WTC11 (cell line): ENCODE measurements at regions not wholly inside any gene's neighbourhood (a gene's known extent, or its start where the extent isn't known, plus 50 kb on each side); places are given as distances from the start of the nearest gene placed in this dataset.

Experiments used
- ATAC-seq: fragments of 200-7000 bp; cut with Tn5 transposase; 2 replicates; pipeline ENCODE4 v1.10.0; 2021; ENCODE audit warnings: mild to moderate bottlenecking, moderate library complexity
- CTCF ChIA-PET: fragments of 300-600 bp; sonication (Branson Sonifier 250); formaldehyde crosslinking; loops from one replicate; lab custom pipeline; 2021; ENCODE audit warnings: antibody characterized with exemption; lab: Charles Lee
- POLR2A ChIA-PET: fragments of 350-600 bp; sonication (Branson Sonifier 250); formaldehyde crosslinking; loops from one replicate; lab custom pipeline; 2021; ENCODE audit warnings: antibody characterized with exemption; lab: Charles Lee
- DNase-seq: peaks from one replicate; pipeline ENCODE4 v3.0.0; 2021; ENCODE audit warnings: low spot score
- H3K27ac Mint-ChIP-seq: 2 replicates; pipeline ENCODE4 v1.8.0; 2021; ENCODE audit warnings: mixed read lengths
- H3K27me3 Mint-ChIP-seq: 2 replicates; pipeline ENCODE4 v1.8.0; 2021; ENCODE audit warnings: low read depth, mild to moderate bottlenecking, moderate library complexity, mixed read lengths
- H3K36me3 Mint-ChIP-seq: 2 replicates; pipeline ENCODE4 v1.8.0; 2021; ENCODE audit warnings: mixed read lengths
- H3K4me1 Mint-ChIP-seq: 2 replicates; pipeline ENCODE4 v1.8.0; 2022; ENCODE audit warnings: mixed read lengths
- H3K4me3 Mint-ChIP-seq: 2 replicates; pipeline ENCODE4 v1.8.0; 2021; ENCODE audit warnings: mild to moderate bottlenecking, moderate library complexity, mixed read lengths
- H3K9me3 Mint-ChIP-seq: 2 replicates; pipeline ENCODE4 v1.8.0; 2021; ENCODE audit warnings: mixed read lengths
- AFF4 ChIP-seq: sonication (generic); formaldehyde crosslinking; IDR thresholded peaks from 2 replicates; pipeline ENCODE4 v1.8.1; 2023; ENCODE audit warnings: mild to moderate bottlenecking, missing genetic modification reagents, borderline replicate concordance
- AR ChIP-seq: fragments of 250-450 bp; sonication (Bioruptor Pico); IDR thresholded peaks from 2 replicates; pipeline ENCODE4 v1.9.0; 2021; ENCODE audit warnings: mild to moderate bottlenecking
- ATF1 ChIP-seq: sonication (generic); formaldehyde crosslinking; IDR thresholded peaks from 2 replicates; pipeline ENCODE4 v1.8.1; 2023; ENCODE audit warnings: mild to moderate bottlenecking, moderate library complexity, missing genetic modification reagents
- CDX4 ChIP-seq: fragments of 250-450 bp; sonication (Bioruptor Pico); IDR thresholded peaks from 2 replicates; pipeline ENCODE4 v1.9.0; 2021; ENCODE audit warnings: moderate library complexity, mild to moderate bottlenecking, inconsistent platforms, borderline replicate concordance
- IRF1 ChIP-seq: sonication (generic); formaldehyde crosslinking; IDR thresholded peaks from 2 replicates; pipeline ENCODE4 v1.8.0; 2023; ENCODE audit warnings: missing genetic modification reagents
- MAX ChIP-seq: sonication (generic); formaldehyde crosslinking; IDR thresholded peaks from 2 replicates; pipeline ENCODE4 v1.8.0; 2022; ENCODE audit warnings: mild to moderate bottlenecking, missing genetic modification reagents
- MYBL2 ChIP-seq: sonication (generic); formaldehyde crosslinking; IDR thresholded peaks from 2 replicates; pipeline ENCODE4 v1.8.1; 2023; ENCODE audit warnings: mild to moderate bottlenecking, moderate library complexity, missing genetic modification reagents
- NFATC4 ChIP-seq: fragments of 250-450 bp; sonication (Bioruptor Pico); IDR thresholded peaks from 2 replicates; pipeline ENCODE4 v1.9.0; 2021; ENCODE audit warnings: mild to moderate bottlenecking
- NFE2L1 ChIP-seq: sonication (generic); formaldehyde crosslinking; IDR thresholded peaks from 2 replicates; pipeline ENCODE4 v1.8.1; 2023; ENCODE audit warnings: missing genetic modification reagents
- NR1H2 ChIP-seq: sonication (generic); formaldehyde crosslinking; IDR thresholded peaks from 2 replicates; pipeline ENCODE4 v1.9.0; 2021; ENCODE audit warnings: mild to moderate bottlenecking, moderate library complexity, missing genetic modification reagents
- NR3C1 ChIP-seq: sonication (generic); formaldehyde crosslinking; conservative IDR thresholded peaks from 2 replicates; pipeline ENCODE4 v1.8.1; 2023; ENCODE audit warnings: low read depth, mild to moderate bottlenecking, missing genetic modification reagents
- PRDM15 ChIP-seq: sonication (generic); formaldehyde crosslinking; IDR thresholded peaks from 2 replicates; pipeline ENCODE4 v1.8.0; 2022; ENCODE audit warnings: missing genetic modification reagents
- PRRX2 ChIP-seq: fragments of 250-450 bp; sonication (Bioruptor Pico); IDR thresholded peaks from 2 replicates; pipeline ENCODE4 v1.8.0; 2021; ENCODE audit warnings: mild to moderate bottlenecking
- RELA ChIP-seq: sonication (generic); formaldehyde crosslinking; IDR thresholded peaks from 2 replicates; pipeline ENCODE4 v1.8.1; 2022; ENCODE audit warnings: missing genetic modification reagents, mild to moderate bottlenecking, borderline replicate concordance
- SMAD3 ChIP-seq: sonication (generic); formaldehyde crosslinking; IDR thresholded peaks from 2 replicates; pipeline ENCODE4 v1.8.0; 2022; ENCODE audit warnings: missing genetic modification reagents, mild to moderate bottlenecking, borderline replicate concordance
- SOX15 ChIP-seq: fragments of 250-450 bp; sonication (Bioruptor Pico); IDR thresholded peaks from 2 replicates; pipeline ENCODE4 v1.9.0; 2021; ENCODE audit warnings: mild to moderate bottlenecking
- USF2 ChIP-seq: sonication (generic); formaldehyde crosslinking; IDR thresholded peaks from 2 replicates; pipeline ENCODE4 v1.8.1; 2023; ENCODE audit warnings: mild to moderate bottlenecking, missing genetic modification reagents, moderate library complexity
- ZBTB21 ChIP-seq: sonication (generic); formaldehyde crosslinking; IDR thresholded peaks from 2 replicates; pipeline ENCODE4 v1.8.1; 2023; ENCODE audit warnings: mild to moderate bottlenecking, missing genetic modification reagents, borderline replicate concordance
- ZSCAN18 ChIP-seq: fragments of 250-450 bp; sonication (Bioruptor Pico); IDR thresholded peaks from 2 replicates; pipeline ENCODE4 v2.1.2; 2022; ENCODE audit warnings: mild to moderate bottlenecking, moderate library complexity

GRCh38 chr10:29881336-29881771, 178.0 kb downstream of the JCAD start:
- POLR2A ChIA-PET: no interaction called here
- CTCF ChIA-PET: no interaction called here
- no peak overlapping the region for H3K4me3 Mint-ChIP-seq
- no peak for DNase-seq
- no peaks in the 10 kb centered on the region for H3K4me1 Mint-ChIP-seq
- H3K36me3 Mint-ChIP-seq: no peaks in the 10 kb centered on the region
- H3K27me3 Mint-ChIP-seq: peaks cover 2% of the 10 kb centered on the region; the same call in 1 of the 2 replicates
- TF ChIP-seq ZBTB21 (CRISPR knock-in tag): no peak
- no peak for TF ChIP-seq SMAD3 (CRISPR knock-in tag)
- TF ChIP-seq CDX4: no peak
- no peak for TF ChIP-seq NR1H2 (CRISPR knock-in tag)
- no peak for TF ChIP-seq IRF1 (CRISPR knock-in tag)
- no peak for TF ChIP-seq RELA (CRISPR knock-in tag)
- no peak for TF ChIP-seq PRRX2 (CRISPR knock-in tag)
- no peak for TF ChIP-seq MAX
- no peak for TF ChIP-seq AFF4 (CRISPR knock-in tag)
- TF ChIP-seq SOX15 (CRISPR knock-in tag): no peak
- no peak for TF ChIP-seq ZSCAN18 (CRISPR knock-in tag)
- TF ChIP-seq, all 79 proteins: peak for 0
- Mint-ChIP-seq H3K27ac (no peak overlapping the region), H3K9me3 (peaks cover 4% of the 10 kb centered on the region; the same call in 1 of the 2 replicates)
- no peak for ATAC-seq

GRCh38 chr10:29880856-29881255, 178.5 kb downstream of the JCAD start:
- H3K27me3 Mint-ChIP-seq: peaks cover under 1% of the 10 kb centered on the region; the same call in 1 of the 2 replicates
- H3K4me3 Mint-ChIP-seq: no peak overlapping the region
- H3K9me3 Mint-ChIP-seq: peaks cover 4% of the 10 kb centered on the region; the same call in 1 of the 2 replicates
- ChIA-PET POLR2A (no interaction called here), CTCF (no interaction called here)
- no peaks in the 10 kb centered on the region for H3K36me3 Mint-ChIP-seq
- no peak overlapping the region for H3K27ac Mint-ChIP-seq
- ATAC-seq: no peak
- no peak for DNase-seq
- peaks cover 4% of the 10 kb centered on the region for H3K4me1 Mint-ChIP-seq
- TF ChIP-seq SMAD3 (CRISPR knock-in tag): no peak
- no peak for TF ChIP-seq NFATC4 (CRISPR knock-in tag)
- no peak for TF ChIP-seq MAX
- no peak for TF ChIP-seq MYBL2
- no peak for TF ChIP-seq AR (CRISPR knock-in tag)
- TF ChIP-seq NFE2L1 (CRISPR knock-in tag): no peak
- TF ChIP-seq PRDM15: no peak
- no peak for TF ChIP-seq ATF1
- TF ChIP-seq USF2: no peak
- TF ChIP-seq NR3C1 (CRISPR knock-in tag): no peak
